Endothelial cell (in vitro differentiated cells): ENCODE measurements at regions not wholly inside any gene's neighbourhood (a gene's known extent, or its start where the extent isn't known, plus 50 kb on each side); places are given as distances from the start of the nearest gene placed in this dataset.

Experiments used
- DNase-seq: peaks from one replicate; pipeline ENCODE4 v3.0.0; 2021; ENCODE audit warnings: low spot score
- H3K27ac Mint-ChIP-seq: one replicate; pipeline ENCODE4 v1.8.0; 2021; ENCODE audit warnings: mixed read lengths, inconsistent platforms; ENCODE audit not compliant: unreplicated experiment
- H3K27me3 Mint-ChIP-seq: one replicate; pipeline ENCODE4 v1.8.0; 2021; ENCODE audit warnings: mild to moderate bottlenecking, moderate library complexity, mixed read lengths, inconsistent platforms; ENCODE audit not compliant: unreplicated experiment
- H3K36me3 Mint-ChIP-seq: one replicate; pipeline ENCODE4 v1.8.0; 2021; ENCODE audit warnings: mild to moderate bottlenecking, low read depth, mixed read lengths, inconsistent platforms; ENCODE audit not compliant: unreplicated experiment
- H3K4me1 Mint-ChIP-seq: one replicate; pipeline ENCODE4 v1.8.0; 2021; ENCODE audit warnings: mild to moderate bottlenecking, mixed read lengths, inconsistent platforms; ENCODE audit not compliant: unreplicated experiment
- H3K4me3 Mint-ChIP-seq: one replicate; pipeline ENCODE4 v1.8.0; 2021; ENCODE audit warnings: mild to moderate bottlenecking, mixed read lengths, inconsistent platforms; ENCODE audit not compliant: unreplicated experiment
- H3K9me3 Mint-ChIP-seq: one replicate; pipeline ENCODE4 v1.8.0; 2021; ENCODE audit warnings: mixed read lengths, inconsistent platforms; ENCODE audit not compliant: unreplicated experiment
- CTCF ChIP-seq: fragments of 200-600 bp; sonication (generic); IDR thresholded peaks from one replicate; pipeline ENCODE4 v1.5.0; 2021; ENCODE audit warnings: antibody characterized with exemption; ENCODE audit not compliant: unreplicated experiment

- TF ChIP-seq CTCF, result no peak
- DNase-seq, result no peak
- Mint-ChIP-seq H3K4me1 (no peaks in the 10 kb centered on the region), H3K27ac (no peak overlapping the region), H3K36me3 (no peaks in the 10 kb centered on the region), H3K27me3 (no peaks in the 10 kb centered on the region), H3K9me3 (no peaks in the 10 kb centered on the region), H3K4me3 (no peak overlapping the region)
Measured at GRCh38 chr6:80640176-80640575, 533.7 kb downstream of the BCKDHB start.

- TF ChIP-seq CTCF, result no peak
- Mint-ChIP-seq H3K27me3 (no peaks in the 10 kb centered on the region), H3K4me1 (no peaks in the 10 kb centered on the region), H3K9me3 (no peaks in the 10 kb centered on the region), H3K27ac (no peak overlapping the region), H3K36me3 (no peaks in the 10 kb centered on the region), H3K4me3 (no peak overlapping the region)
- DNase-seq, result no peak
Measured at GRCh38 chr6:80639181-80639629, 532.7 kb downstream of the BCKDHB start.

- no peaks in the 10 kb centered on the region for H3K4me1 Mint-ChIP-seq
- no peak for DNase-seq
- H3K27ac Mint-ChIP-seq, result no peak overlapping the region
- no peak overlapping the region for H3K4me3 Mint-ChIP-seq
- no peaks in the 10 kb centered on the region for H3K27me3 Mint-ChIP-seq
- H3K36me3 Mint-ChIP-seq, result no peaks in the 10 kb centered on the region
- TF ChIP-seq CTCF, result no peak
- no peaks in the 10 kb centered on the region for H3K9me3 Mint-ChIP-seq
Measured at GRCh38 chr6:80638213-80639055, 532.0 kb downstream of the BCKDHB start.

- Mint-ChIP-seq H3K36me3 (no peaks in the 10 kb centered on the region), H3K27me3 (no peaks in the 10 kb centered on the region), H3K4me3 (no peak overlapping the region), H3K9me3 (no peaks in the 10 kb centered on the region), H3K4me1 (no peaks in the 10 kb centered on the region), H3K27ac (no peak overlapping the region)
- no peak for DNase-seq
- TF ChIP-seq CTCF, result no peak
Measured at GRCh38 chr6:80637312-80637711, 530.8 kb downstream of the BCKDHB start.

- DNase-seq, result no peak
- no peak for TF ChIP-seq CTCF
Measured at GRCh38 chr6:80636689-80637088, 530.2 kb downstream of the BCKDHB start.

More at GRCh38 chr6:80636689-80637088, 530.2 kb downstream of the BCKDHB start:
- no peaks in the 10 kb centered on the region for H3K4me1 Mint-ChIP-seq
- no peaks in the 10 kb centered on the region for H3K9me3 Mint-ChIP-seq
- no peaks in the 10 kb centered on the region for H3K27me3 Mint-ChIP-seq
- no peaks in the 10 kb centered on the region for H3K36me3 Mint-ChIP-seq
- no peak overlapping the region for H3K27ac Mint-ChIP-seq
- H3K4me3 Mint-ChIP-seq, result no peak overlapping the region
